IMR-90 (cell line): ENCODE measurements at regions not wholly inside any gene's neighbourhood (a gene's known extent, or its start where the extent isn't known, plus 50 kb on each side); places are given as distances from the start of the nearest gene placed in this dataset.
A peak's percentile ranks its signal among the peaks of the same experiment; 100 is the strongest.

Experiments
- ATAC-seq: fragments of 200-7000 bp; cut with Tn5 transposase; 2 replicates; pipeline ENCODE4 v1.9.1; 2020; ENCODE audit warnings: low read depth, mild to moderate bottlenecking, moderate library complexity
- BruUV-seq: library from RNA; stranded (reverse); fragments of 400-500 nt; replicated peaks from 2 replicates; lab custom pipeline; 2021; lab: Mats Ljungman, UMichigan
- CTCF ChIA-PET: fragments of 300-600 bp; formaldehyde crosslinking; extraction: SDS; loops from one replicate; lab custom pipeline; 2021; ENCODE audit warnings: antibody characterized with exemption; lab: Yijun Ruan, JAX
- POLR2A ChIA-PET: fragments of 300-600 bp; sonication (Branson Sonifier 250); formaldehyde crosslinking; loops from one replicate; lab custom pipeline; 2022; ENCODE audit warnings: antibody characterized with exemption; ENCODE audit not compliant: unreplicated experiment; lab: Charles Lee
- DNase-seq: peaks from one replicate; pipeline ENCODE4 v3.0.0; 2013
- H2AFZ ChIP-seq: replicated peaks from 2 replicates; pipeline ENCODE3; 2013; ENCODE audit warnings: low read length, mild to moderate bottlenecking; ENCODE audit not compliant: poor library complexity
- H2AK5ac ChIP-seq: 2 replicates; pipeline ENCODE4 v1.6.1; 2013; ENCODE audit warnings: low read depth, low read length, inconsistent platforms
- H2AK9ac ChIP-seq: replicated peaks from 2 replicates; pipeline ENCODE3; 2013; ENCODE audit warnings: mild to moderate bottlenecking, low read depth, low read length, moderate library complexity; ENCODE audit not compliant: poor library complexity
- H2BK120ac ChIP-seq: 2 replicates; pipeline ENCODE4 v1.6.1; 2013; ENCODE audit warnings: low read depth, low read length, inconsistent platforms
- H2BK15ac ChIP-seq: 3 replicates; pipeline ENCODE4 v1.6.1; 2013; ENCODE audit warnings: low read depth, low read length, inconsistent platforms
- H2BK20ac ChIP-seq: 2 replicates; pipeline ENCODE4 v1.6.1; 2013; ENCODE audit warnings: low read depth, mild to moderate bottlenecking, inconsistent platforms, low read length, moderate library complexity
- H2BK5ac ChIP-seq: 2 replicates; pipeline ENCODE4 v1.6.1; 2013; ENCODE audit warnings: mild to moderate bottlenecking, low read depth, low read length, inconsistent platforms; ENCODE audit not compliant: poor library complexity, severe bottlenecking
- H3K14ac ChIP-seq: replicated peaks from 2 replicates; pipeline ENCODE4 v1.6.1; 2013; ENCODE audit warnings: low read depth, low read length, inconsistent platforms
- H3K18ac ChIP-seq: 2 replicates; pipeline ENCODE4 v1.6.1; 2013; ENCODE audit warnings: low read depth, low read length, control low read depth
- H3K23ac ChIP-seq: 2 replicates; pipeline ENCODE4 v1.6.1; 2013; ENCODE audit warnings: low read depth, low read length, inconsistent platforms
- H3K27ac ChIP-seq: 2 replicates; pipeline ENCODE4 v1.5.1; 2013; ENCODE audit warnings: mild to moderate bottlenecking, control low read depth, low read length; ENCODE audit not compliant: insufficient read depth
- H3K27me3 ChIP-seq: 2 replicates; pipeline ENCODE4 v1.6.1; 2013; ENCODE audit warnings: low read length; ENCODE audit not compliant: control insufficient read depth, insufficient read depth
- H3K36me3 ChIP-seq: 2 replicates; pipeline ENCODE4 v1.6.1; 2013; ENCODE audit warnings: low read length, mixed read lengths; ENCODE audit not compliant: control insufficient read depth, insufficient read depth
- H3K4ac ChIP-seq: 2 replicates; pipeline ENCODE4 v1.6.1; 2013; ENCODE audit warnings: low read depth, low read length, inconsistent platforms
- H3K4me1 ChIP-seq: 2 replicates; pipeline ENCODE4 v1.6.1; 2013; ENCODE audit warnings: low read length, mixed read lengths; ENCODE audit not compliant: control insufficient read depth, insufficient read depth
- H3K4me2 ChIP-seq: 2 replicates; pipeline ENCODE4 v1.6.1; 2013; ENCODE audit warnings: low read depth, mild to moderate bottlenecking, control low read depth, low read length, moderate library complexity
- H3K4me3 ChIP-seq: 2 replicates; pipeline ENCODE4 v1.5.1; 2013; ENCODE audit warnings: low read depth, mild to moderate bottlenecking, control low read depth, low read length, moderate library complexity; ENCODE audit not compliant: insufficient read depth
- H3K56ac ChIP-seq: 2 replicates; pipeline ENCODE4 v1.6.1; 2013; ENCODE audit warnings: low read length, inconsistent platforms; ENCODE audit not compliant: insufficient read depth; ENCODE audit errors: extremely low read depth
- H3K79me1 ChIP-seq, 2 experiments: 2 replicates each; pipeline ENCODE4 v1.6.1; 2013; ENCODE audit warnings: low read length in 2 of 2, inconsistent platforms in 1 of 2, low read depth in 1 of 2
- H3K9ac ChIP-seq: 2 replicates; pipeline ENCODE4 v1.6.1; 2013; ENCODE audit warnings: low read depth, low read length, control low read depth
- H3K9me1 ChIP-seq: 2 replicates; pipeline ENCODE4 v1.6.1; 2013; ENCODE audit warnings: low read length, inconsistent platforms; ENCODE audit not compliant: insufficient read depth
- H3K9me3 ChIP-seq: 2 replicates; pipeline ENCODE4 v1.6.1; 2013; ENCODE audit warnings: low read length; ENCODE audit not compliant: control insufficient read depth, insufficient read depth
- H4K20me1 ChIP-seq: 2 replicates; pipeline ENCODE4 v1.6.1; 2013; ENCODE audit warnings: low read length, inconsistent platforms; ENCODE audit not compliant: insufficient read depth
- H4K5ac ChIP-seq: 2 replicates; pipeline ENCODE4 v1.6.1; 2013; ENCODE audit warnings: mild to moderate bottlenecking, low read depth, low read length, control low read depth
- H4K8ac ChIP-seq, 2 experiments: 2 replicates each; pipeline ENCODE4 v1.6.1; 2013; ENCODE audit warnings: low read depth in 2 of 2, low read length in 2 of 2, control low read depth in 1 of 2, inconsistent platforms in 1 of 2
- H4K91ac ChIP-seq: 2 replicates; pipeline ENCODE4 v1.6.1; 2013; ENCODE audit warnings: low read depth, low read length, inconsistent platforms; ENCODE audit not compliant: insufficient read depth
- CEBPB ChIP-seq: IDR thresholded peaks from 2 replicates; pipeline ENCODE4 v1.6.1; 2012; ENCODE audit warnings: low read depth, low read length, improper control_type of control experiment
- CHD1 ChIP-seq: IDR thresholded peaks from 2 replicates; pipeline ENCODE4 v1.6.1; 2012; ENCODE audit warnings: low read depth, low read length, improper control_type of control experiment
- CTCF ChIP-seq: conservative IDR thresholded peaks from 2 replicates; pipeline ENCODE4 v1.5.1; 2012; ENCODE audit warnings: mild to moderate bottlenecking, low read depth, low read length, improper control_type of control experiment
- ELK1 ChIP-seq: fragments of 150-350 bp; IDR thresholded peaks from 2 replicates; pipeline ENCODE4 v1.6.1; 2016; ENCODE audit warnings: low read depth, mild to moderate bottlenecking, low read length, moderate library complexity, borderline replicate concordance
- MAFK ChIP-seq: IDR thresholded peaks from 2 replicates; pipeline ENCODE4 v1.6.1; 2012; ENCODE audit warnings: low read depth, low read length, improper control_type of control experiment
- NFE2L2 ChIP-seq: fragments of 150-350 bp; IDR thresholded peaks from 2 replicates; pipeline ENCODE4 v1.6.1; 2016; ENCODE audit warnings: low read depth, mild to moderate bottlenecking, low read length
- POLR2A ChIP-seq: IDR thresholded peaks from 2 replicates; pipeline ENCODE4 v1.6.1; 2012; ENCODE audit warnings: mild to moderate bottlenecking, low read depth, low read length
- RAD21 ChIP-seq: IDR thresholded peaks from 2 replicates; pipeline ENCODE4 v1.6.1; 2012; ENCODE audit warnings: low read length, improper control_type of control experiment
- RCOR1 ChIP-seq: IDR thresholded peaks from 2 replicates; pipeline ENCODE4 v1.6.1; 2012; ENCODE audit warnings: mild to moderate bottlenecking, low read length, improper control_type of control experiment; ENCODE audit not compliant: insufficient replicate concordance
- RFX5 ChIP-seq: IDR thresholded peaks from 2 replicates; pipeline ENCODE4 v1.8.0; 2012; ENCODE audit warnings: low read depth, mild to moderate bottlenecking, low read length, moderate library complexity
- SMC3 ChIP-seq: fragments of 150-350 bp; IDR thresholded peaks from 2 replicates; pipeline ENCODE4 v1.6.1; 2016; ENCODE audit warnings: low read depth, mild to moderate bottlenecking, antibody characterized with exemption, low read length, moderate library complexity
- WGBS, 2 experiments: methylation state at CpG; one replicate each; pipeline versions ENCODE4 v1.1.5 to v1.1.7; 2013; ENCODE audit warnings: missing lambda C conversion rate in 2 of 2; ENCODE audit not compliant: insufficient read length in 1 of 2; ENCODE audit errors: extremely low coverage in 2 of 2; 5-methylcytosine and 5-hydroxymethylcytosine counted together
- dilution Hi-C: fragments of 300-500 bp; cut with HindIII; formaldehyde crosslinking; loops from one replicate; pipeline ENCODE4 v1.14.3; 2018; ENCODE audit warnings: low sequenced_read_pairs; ENCODE audit not compliant: unreplicated experiment
- in situ Hi-C: fragments of 300-500 bp; cut with MboI; formaldehyde crosslinking; loops from 3 replicates; pipeline ENCODE4 v1.14.3; 2019; ENCODE audit warnings: low sequenced_read_pairs, inconsistent platforms, mixed read lengths
- intact Hi-C: fragments of 100-400 bp; cut with micrococcal nuclease; formaldehyde crosslinking; loops from 2 replicates; pipeline ENCODE4 v1.10.0; 2022

- TF ChIP-seq NFE2L2 (no peak), CHD1 (no peak)
Measured at GRCh38 chr16:86335266-86336172, 174.8 kb upstream of the FOXF1 start (continued).

GRCh38 chr16:86337138-86337537 lies 173.2 kb upstream of the FOXF1 start:
- Histone ChIP-seq H3K4me1 (peaks cover 4% of the 10 kb centered on the region; the same call in 1 of the 2 replicates), H2BK120ac (no peak overlapping the region), H3K4me3 (no peak overlapping the region), H3K27me3 (peaks cover 7% of the 10 kb centered on the region; the same call in 1 of the 2 replicates), H3K18ac (no peak overlapping the region), H4K8ac (no peak overlapping the region), H3K9ac (no peak overlapping the region), H3K9me1 (peaks cover 12% of the 10 kb centered on the region), H4K20me1 (no peaks in the 10 kb centered on the region), H3K27ac (no peak overlapping the region), H4K5ac (no peak overlapping the region), H3K36me3 (no peaks in the 10 kb centered on the region), H2AK5ac (0 out of 2 replicates have a peak overlapping the region, but pooled peaks have one; percentile 38), H3K79me1 (peaks cover 0 to 8% of the 10 kb centered on the region in 2 experiments; a peak in 1 of 4 replicates), H3K9me3 (no peaks in the 10 kb centered on the region), H3K4me2 (no peak overlapping the region), H4K91ac (no peak overlapping the region), H2AFZ (no peak overlapping the region), H3K23ac (no peak overlapping the region), H2BK20ac (peak overlapping the region; percentile 63; the same call in 1 of the 2 replicates), H3K4ac (no peak overlapping the region), H3K56ac (no peak overlapping the region), H2AK9ac (no peak overlapping the region), H2BK5ac (no peak overlapping the region), H2BK15ac (no peak overlapping the region), H3K14ac (no peak overlapping the region)
- DNase-seq (no peak), ATAC-seq (no peak)
- CTCF ChIA-PET = no interaction called here
- 100% methylated on average over 1 of the region's 18 CpGs; no CpG with 5 or more reads in 1 of the 2 experiments for WGBS, 2 experiments
- dilution Hi-C loops (no loop called here), in situ Hi-C loops (no loop called here), intact Hi-C loops (no loop called here)
- BruUV-seq = no TSS peak
- POLR2A ChIA-PET = no interaction called here
- TF ChIP-seq CTCF (no peak), RFX5 (no peak), NFE2L2 (no peak), ELK1 (no peak), RAD21 (no peak), MAFK (no peak), SMC3 (no peak), POLR2A (no peak), CEBPB (no peak), RCOR1 (no peak)
